ENCODE measurements at regions not wholly inside any gene's neighbourhood (a gene's known extent, or its start where the extent isn't known, plus 50 kb on each side); places are given as distances from the start of the nearest gene placed in this dataset.

DNA sequence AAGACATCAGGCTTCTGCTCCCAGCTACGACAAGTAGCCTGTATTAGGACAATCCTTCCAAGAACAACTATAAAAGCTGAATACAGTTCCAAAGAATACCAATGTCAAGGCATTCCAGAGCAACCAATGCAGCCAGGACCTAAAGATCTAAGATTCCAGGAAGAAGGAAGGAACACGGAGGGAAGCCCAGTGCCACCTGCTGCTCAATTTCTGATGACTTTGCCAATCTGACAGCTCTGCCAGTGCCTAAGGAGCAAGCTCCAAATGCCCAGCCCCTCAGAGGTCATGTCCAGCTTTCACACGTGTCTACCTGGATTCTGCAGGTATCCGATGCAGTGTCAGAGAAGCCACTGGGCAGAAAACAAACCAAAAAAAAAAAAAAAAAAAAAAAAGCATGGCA lies 164.4 kb downstream of the IRS2 start:
- Histone ChIP-seq H3K18ac (ENCODE audit: low read depth, low read length) (no peak overlapping the region), H4K8ac (ENCODE audit: low read depth in 2 of 2, low read length in 2 of 2) (no peak overlapping the region), H2AK5ac (ENCODE audit: low read depth, low read length) (no peak overlapping the region), H4K20me1 (ENCODE audit: insufficient read depth, low read length) (no peaks in the 10 kb centered on the region), H4K5ac (ENCODE audit: low read depth, low read length) (no peak overlapping the region), H2AK9ac (replicated peaks; ENCODE audit: low read depth, low read length, poor library complexity) (no peak overlapping the region), H4K91ac (ENCODE audit: insufficient read depth, low read depth, low read length) (no peak overlapping the region), H3K56ac (ENCODE audit: extremely low read depth, insufficient read depth, low read length) (no peak overlapping the region), H3K9me1 (ENCODE audit: insufficient read depth, low read length) (no peaks in the 10 kb centered on the region; the same call in 1 of the 2 replicates), H3K9me3 (ENCODE audit: control insufficient read depth, insufficient read depth, low read length) (no peaks in the 10 kb centered on the region), H3K79me1 (ENCODE audit: low read depth in 1 of 2, low read length in 2 of 2) (no peaks in the 10 kb centered on the region), H2BK5ac (ENCODE audit: low read depth, low read length, poor library complexity, severe bottlenecking) (no peak overlapping the region), H3K36me3 (ENCODE audit: control insufficient read depth, insufficient read depth, low read length) (no peaks in the 10 kb centered on the region), H3K4me3 (ENCODE audit: insufficient read depth, low read depth, low read length) (no peak overlapping the region), H3K4ac (ENCODE audit: low read depth, low read length) (no peak overlapping the region), H3K27me3 (ENCODE audit: control insufficient read depth, insufficient read depth, low read length) (peaks cover 10% of the 10 kb centered on the region), H2BK15ac (ENCODE audit: low read depth, low read length) (no peak overlapping the region), H2AFZ (replicated peaks; ENCODE audit: low read length, poor library complexity) (no peak overlapping the region), H3K14ac (replicated peaks; ENCODE audit: low read depth, low read length) (no peak overlapping the region), H3K27ac (ENCODE audit: insufficient read depth, low read length) (no peak overlapping the region), H2BK120ac (ENCODE audit: low read depth, low read length) (no peak overlapping the region), H3K4me1 (ENCODE audit: control insufficient read depth, insufficient read depth, low read length) (no peaks in the 10 kb centered on the region), H3K4me2 (ENCODE audit: low read depth, low read length) (no peak overlapping the region), H3K9ac (ENCODE audit: low read depth, low read length) (no peak overlapping the region), H3K23ac (ENCODE audit: low read depth, low read length) (no peak overlapping the region), H2BK20ac (ENCODE audit: low read depth, low read length) (no peak overlapping the region)
- in situ Hi-C loops (cut with MboI; ENCODE audit: low sequenced_read_pairs), result no loop called here
- no TSS peak for BruUV-seq (replicated peaks)
- ChIA-PET CTCF (no interaction called here), POLR2A (ENCODE audit: unreplicated experiment) (no interaction called here)
- dilution Hi-C loops (cut with HindIII; ENCODE audit: low sequenced_read_pairs, unreplicated experiment), result no loop called here
- DNase-seq (no peak), ATAC-seq (ENCODE audit: low read depth) (no peak)
- no peak for TF ChIP-seq MXI1 (IDR thresholded peaks at IDR 0.05; ENCODE audit: borderline replicate concordance, low read depth, low read length)
- TF ChIP-seq RAD21 (IDR thresholded peaks at IDR 0.05; ENCODE audit: low read length), result no peak
- no peak for TF ChIP-seq POLR2A (IDR thresholded peaks at IDR 0.05; ENCODE audit: low read depth, low read length)
- TF ChIP-seq, protein P1, sequence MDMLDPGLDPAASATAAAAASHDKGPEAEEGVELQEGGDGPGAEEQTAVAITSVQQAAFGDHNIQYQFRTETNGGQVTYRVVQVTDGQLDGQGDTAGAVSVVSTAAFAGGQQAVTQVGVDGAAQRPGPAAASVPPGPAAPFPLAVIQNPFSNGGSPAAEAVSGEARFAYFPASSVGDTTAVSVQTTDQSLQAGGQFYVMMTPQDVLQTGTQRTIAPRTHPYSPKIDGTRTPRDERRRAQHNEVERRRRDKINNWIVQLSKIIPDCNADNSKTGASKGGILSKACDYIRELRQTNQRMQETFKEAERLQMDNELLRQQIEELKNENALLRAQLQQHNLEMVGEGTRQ (IDR thresholded peaks at IDR 0.05; ENCODE audit: low read depth, low read length), result no peak
- TF ChIP-seq MAFK (IDR thresholded peaks at IDR 0.05; ENCODE audit: low read depth, low read length), result no peak
- no peak for TF ChIP-seq ELK1 (IDR thresholded peaks at IDR 0.05; ENCODE audit: borderline replicate concordance, low read depth, low read length)
- TF ChIP-seq RFX5 (IDR thresholded peaks at IDR 0.05; ENCODE audit: low read depth, low read length), result no peak
- TF ChIP-seq, protein P2, sequence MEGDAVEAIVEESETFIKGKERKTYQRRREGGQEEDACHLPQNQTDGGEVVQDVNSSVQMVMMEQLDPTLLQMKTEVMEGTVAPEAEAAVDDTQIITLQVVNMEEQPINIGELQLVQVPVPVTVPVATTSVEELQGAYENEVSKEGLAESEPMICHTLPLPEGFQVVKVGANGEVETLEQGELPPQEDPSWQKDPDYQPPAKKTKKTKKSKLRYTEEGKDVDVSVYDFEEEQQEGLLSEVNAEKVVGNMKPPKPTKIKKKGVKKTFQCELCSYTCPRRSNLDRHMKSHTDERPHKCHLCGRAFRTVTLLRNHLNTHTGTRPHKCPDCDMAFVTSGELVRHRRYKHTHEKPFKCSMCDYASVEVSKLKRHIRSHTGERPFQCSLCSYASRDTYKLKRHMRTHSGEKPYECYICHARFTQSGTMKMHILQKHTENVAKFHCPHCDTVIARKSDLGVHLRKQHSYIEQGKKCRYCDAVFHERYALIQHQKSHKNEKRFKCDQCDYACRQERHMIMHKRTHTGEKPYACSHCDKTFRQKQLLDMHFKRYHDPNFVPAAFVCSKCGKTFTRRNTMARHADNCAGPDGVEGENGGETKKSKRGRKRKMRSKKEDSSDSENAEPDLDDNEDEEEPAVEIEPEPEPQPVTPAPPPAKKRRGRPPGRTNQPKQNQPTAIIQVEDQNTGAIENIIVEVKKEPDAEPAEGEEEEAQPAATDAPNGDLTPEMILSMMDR (conservative IDR thresholded peaks at IDR 0.05; ENCODE audit: low read depth, low read length), result no peak
- TF ChIP-seq NFE2L2 (IDR thresholded peaks at IDR 0.05; ENCODE audit: low read depth, low read length), result no peak
- no peak for TF ChIP-seq MAZ (IDR thresholded peaks at IDR 0.05; ENCODE audit: borderline replicate concordance, low read depth, low read length)
- intact Hi-C loops (cut with micrococcal nuclease), result loop anchor here (10.0 kb wide), 1 partner anchor 227 kb away; no protein-coding TSS in a partner anchor
- 100% methylated on average over 1 of the region's 4 CpGs; no CpG with 5 or more reads in 1 of the 2 experiments for WGBS, 2 experiments (ENCODE audit: extremely low coverage in 2 of 2, insufficient read length in 1 of 2)

Measured in IMR-90 (cell line).